ENCODE measurements at regions not wholly inside any gene's neighbourhood (a gene's known extent, or its start where the extent isn't known, plus 50 kb on each side); places are given as distances from the start of the nearest gene placed in this dataset.

DNA sequence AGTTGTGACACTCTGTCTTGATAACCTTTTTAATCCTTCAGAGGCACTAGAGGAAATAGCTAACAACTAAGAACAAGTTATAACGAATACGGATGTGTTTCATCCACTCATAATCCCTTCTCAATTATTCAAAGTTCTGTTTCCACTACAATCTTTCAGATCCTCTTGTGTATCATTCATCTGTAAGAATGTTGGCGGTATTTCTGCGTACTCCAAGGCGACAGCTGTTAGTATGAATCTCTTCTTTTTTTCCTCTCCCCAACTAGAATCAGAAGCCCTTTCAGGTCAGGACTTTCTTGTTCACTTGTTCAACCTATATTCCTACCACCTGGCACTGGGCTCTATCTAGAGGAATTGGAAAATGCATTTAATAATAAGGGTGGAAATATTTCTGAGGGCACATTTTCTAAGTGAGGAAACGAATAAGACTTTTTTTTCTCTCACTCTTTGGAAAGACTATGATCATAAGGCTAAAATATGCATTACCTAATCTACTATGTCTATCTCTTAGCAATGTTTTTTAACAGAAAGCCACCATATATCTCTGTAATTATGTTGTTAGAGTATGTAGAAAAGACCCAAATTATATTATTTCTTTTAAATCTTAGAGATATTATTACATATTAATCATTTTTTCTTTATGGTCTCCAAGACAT, 492.9 kb downstream of the PCDH20 start:
- no peak for TF ChIP-seq CTCF (IDR thresholded peaks at IDR 0.05)
- no peak for TF ChIP-seq GABPA (IDR thresholded peaks at IDR 0.05; ENCODE audit: low read depth)
- TF ChIP-seq POLR2AphosphoS5 (IDR thresholded peaks at IDR 0.05; ENCODE audit: low read depth, low read length), result no peak
- TF ChIP-seq PBX3 (IDR thresholded peaks at IDR 0.05), result no peak
- TF ChIP-seq SMC3 (IDR thresholded peaks at IDR 0.05; ENCODE audit: low read depth, low read length), result no peak
- TF ChIP-seq, protein P1, sequence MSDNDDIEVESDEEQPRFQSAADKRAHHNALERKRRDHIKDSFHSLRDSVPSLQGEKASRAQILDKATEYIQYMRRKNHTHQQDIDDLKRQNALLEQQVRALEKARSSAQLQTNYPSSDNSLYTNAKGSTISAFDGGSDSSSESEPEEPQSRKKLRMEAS (IDR thresholded peaks at IDR 0.05; ENCODE audit: low read depth), result no peak
- TF ChIP-seq MXI1 (IDR thresholded peaks at IDR 0.05; ENCODE audit: low read depth, low read length), result no peak

Measured in SK-N-SH (cell line).